Gastrocnemius medialis (tissue), 4 donors: ENCODE measurements at regions not wholly inside any gene's neighbourhood (a gene's known extent, or its start where the extent isn't known, plus 50 kb on each side); places are given as distances from the start of the nearest gene placed in this dataset.

ENCODE experiments used
- ATAC-seq, 2 donors: fragments of 150-250 bp; one replicate each; pipeline ENCODE4 v1.9.1; 2016
- DNase-seq, 2 donors: peaks; one replicate each; pipeline ENCODE4 v3.0.0-alpha.2; 2019
- H3K27ac ChIP-seq, 4 donors: fragments of 200-600 bp; sonication (generic); 1 replicate in 1 of 4; 2 replicates in 3 of 4; pipeline ENCODE4 v1.5.1; 2016 to 2018; ENCODE audit warnings: mild to moderate bottlenecking in 2 of 4, moderate library complexity in 1 of 4
- H3K27me3 ChIP-seq, 3 donors: fragments of 200-600 bp; sonication (generic) in 2 of 3; 1 replicate in 1 of 3; 2 replicates in 2 of 3; pipeline versions ENCODE4 v1.5.1 to v1.6.0; 2016 to 2019; ENCODE audit warnings: mild to moderate bottlenecking in 1 of 3, moderate library complexity in 1 of 3
- H3K36me3 ChIP-seq, 2 donors: fragments of 200-600 bp; sonication (generic) in 1 of 2; one replicate each; pipeline ENCODE4 v1.5.1; 2017 to 2018
- H3K4me1 ChIP-seq, 2 donors: fragments of 200-600 bp; sonication (generic) in 1 of 2; one replicate each; pipeline ENCODE4 v1.5.1; 2016 to 2017; ENCODE audit warnings: mild to moderate bottlenecking in 2 of 2
- H3K4me3 ChIP-seq, 4 donors: fragments of 200-600 bp; sonication (generic) in 3 of 4; 1 replicate in 1 of 4; 2 replicates in 3 of 4; pipeline ENCODE4 v1.5.1; 2016 to 2019; ENCODE audit warnings: mild to moderate bottlenecking in 2 of 4
- H3K9me3 ChIP-seq, 3 donors: fragments of 200-600 bp; sonication (generic) in 2 of 3; 1 replicate in 1 of 3; 2 replicates in 2 of 3; pipeline ENCODE4 v1.5.1; 2016 to 2019
- POLR2A ChIP-seq, 2 donors: fragments of 450-650 bp; IDR thresholded peaks; one replicate each; pipeline ENCODE4 v1.6.1; 2017; ENCODE audit warnings: antibody characterized with exemption in 2 of 2, mild to moderate bottlenecking in 2 of 2, moderate library complexity in 2 of 2
- in situ Hi-C, 4 donors: fragments of 200-750 bp; cut with MboI; loops; one replicate each; pipeline versions ENCODE4 v1.15.0 to v1.8.0; 2017; ENCODE audit warnings: low sequenced_read_pairs in 4 of 4
- intact Hi-C: fragments of 100-400 bp; cut with DNase I; formaldehyde crosslinking; loops from one replicate; pipeline ENCODE4 v1.15.1; 2023; ENCODE audit warnings: low total_unique reads
- TF ChIP-seq, protein P1 (sequence below), 5 experiments: fragments of 450-650 bp in 3 of 5; fragments of 200-600 bp in 2 of 5; sonication (generic) in 2 of 5; IDR thresholded peaks in 4 of 5; conservative IDR thresholded peaks in 1 of 5; 1 replicate in 4 of 5; 2 replicates in 1 of 5; pipeline ENCODE4 v1.5.1; 2016 to 2019; ENCODE audit warnings: antibody characterized with exemption in 5 of 5, mild to moderate bottlenecking in 3 of 5, moderate library complexity in 3 of 5

DNA sequence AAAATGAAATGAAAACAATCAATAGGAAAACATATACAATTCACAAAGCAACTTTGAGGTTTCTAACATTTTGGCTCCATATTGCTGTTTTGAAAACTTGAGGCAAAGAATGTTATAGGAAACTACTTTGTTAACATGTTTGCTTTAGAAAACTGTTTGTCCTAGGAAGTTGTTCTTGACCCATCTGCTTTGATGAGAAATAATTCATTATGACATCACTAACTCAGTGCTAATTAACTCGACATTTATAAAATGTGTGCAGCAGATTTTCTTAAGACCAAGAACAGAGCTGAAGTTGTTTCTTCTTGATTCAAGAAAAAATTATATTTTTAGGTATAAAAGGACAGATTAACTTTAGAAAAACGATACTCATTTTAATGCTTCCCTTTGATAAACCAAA is 94.7 kb downstream of the SOX9 start:
- no peaks in the 10 kb centered on the region for H3K36me3 ChIP-seq
- no peak overlapping the region for H3K4me3 ChIP-seq
- no peak overlapping the region for H3K27ac ChIP-seq
- in situ Hi-C loops (no loop called here), intact Hi-C loops (no loop called here)
- ATAC-seq (no peak), DNase-seq (no peak)
- no peak for TF ChIP-seq POLR2A (IDR thresholded peaks at IDR 0.05)
- TF ChIP-seq, protein P1, sequence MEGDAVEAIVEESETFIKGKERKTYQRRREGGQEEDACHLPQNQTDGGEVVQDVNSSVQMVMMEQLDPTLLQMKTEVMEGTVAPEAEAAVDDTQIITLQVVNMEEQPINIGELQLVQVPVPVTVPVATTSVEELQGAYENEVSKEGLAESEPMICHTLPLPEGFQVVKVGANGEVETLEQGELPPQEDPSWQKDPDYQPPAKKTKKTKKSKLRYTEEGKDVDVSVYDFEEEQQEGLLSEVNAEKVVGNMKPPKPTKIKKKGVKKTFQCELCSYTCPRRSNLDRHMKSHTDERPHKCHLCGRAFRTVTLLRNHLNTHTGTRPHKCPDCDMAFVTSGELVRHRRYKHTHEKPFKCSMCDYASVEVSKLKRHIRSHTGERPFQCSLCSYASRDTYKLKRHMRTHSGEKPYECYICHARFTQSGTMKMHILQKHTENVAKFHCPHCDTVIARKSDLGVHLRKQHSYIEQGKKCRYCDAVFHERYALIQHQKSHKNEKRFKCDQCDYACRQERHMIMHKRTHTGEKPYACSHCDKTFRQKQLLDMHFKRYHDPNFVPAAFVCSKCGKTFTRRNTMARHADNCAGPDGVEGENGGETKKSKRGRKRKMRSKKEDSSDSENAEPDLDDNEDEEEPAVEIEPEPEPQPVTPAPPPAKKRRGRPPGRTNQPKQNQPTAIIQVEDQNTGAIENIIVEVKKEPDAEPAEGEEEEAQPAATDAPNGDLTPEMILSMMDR (IDR thresholded peaks at IDR 0.05 in 4 of 5, conservative IDR thresholded peaks at IDR 0.05 in 1 of 5) = no peak
- H3K9me3 ChIP-seq = no peaks in the 10 kb centered on the region
- no peaks in the 10 kb centered on the region for H3K4me1 ChIP-seq
- peaks cover 20 to 23% (median 21%) of the 10 kb centered on the region in 3 donors for H3K27me3 ChIP-seq

DNA sequence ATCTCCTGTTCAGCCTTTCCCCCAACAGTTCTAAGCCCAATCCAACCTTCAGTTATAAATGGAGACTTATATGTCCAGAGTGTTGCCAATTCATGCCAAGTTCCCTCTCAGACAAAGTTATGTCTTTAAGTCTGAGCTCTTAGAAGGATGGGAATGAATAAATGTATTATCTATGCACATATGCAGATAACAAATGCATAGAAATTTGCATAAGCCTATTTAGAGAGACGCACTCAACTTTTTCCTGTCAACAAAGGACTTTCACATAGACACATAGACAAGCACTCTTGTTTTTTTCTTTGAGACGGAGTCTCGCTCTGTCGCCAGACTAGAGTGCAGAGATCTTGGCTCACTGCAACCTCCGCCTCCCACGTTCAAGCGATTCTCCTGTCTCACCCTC is 95.1 kb downstream of the SOX9 start:
- ATAC-seq (no peak), DNase-seq (no peak)
- Histone ChIP-seq H3K4me3 (no peak overlapping the region), H3K4me1 (no peaks in the 10 kb centered on the region), H3K27me3 (peaks cover 24 to 27% (median 24%) of the 10 kb centered on the region in 3 donors), H3K36me3 (no peaks in the 10 kb centered on the region), H3K9me3 (no peaks in the 10 kb centered on the region), H3K27ac (no peak overlapping the region)
- TF ChIP-seq POLR2A (IDR thresholded peaks at IDR 0.05) = no peak
- TF ChIP-seq, protein P1 (IDR thresholded peaks at IDR 0.05 in 4 of 5, conservative IDR thresholded peaks at IDR 0.05 in 1 of 5) = no peak
- in situ Hi-C loops (no loop called here), intact Hi-C loops (no loop called here)

DNA sequence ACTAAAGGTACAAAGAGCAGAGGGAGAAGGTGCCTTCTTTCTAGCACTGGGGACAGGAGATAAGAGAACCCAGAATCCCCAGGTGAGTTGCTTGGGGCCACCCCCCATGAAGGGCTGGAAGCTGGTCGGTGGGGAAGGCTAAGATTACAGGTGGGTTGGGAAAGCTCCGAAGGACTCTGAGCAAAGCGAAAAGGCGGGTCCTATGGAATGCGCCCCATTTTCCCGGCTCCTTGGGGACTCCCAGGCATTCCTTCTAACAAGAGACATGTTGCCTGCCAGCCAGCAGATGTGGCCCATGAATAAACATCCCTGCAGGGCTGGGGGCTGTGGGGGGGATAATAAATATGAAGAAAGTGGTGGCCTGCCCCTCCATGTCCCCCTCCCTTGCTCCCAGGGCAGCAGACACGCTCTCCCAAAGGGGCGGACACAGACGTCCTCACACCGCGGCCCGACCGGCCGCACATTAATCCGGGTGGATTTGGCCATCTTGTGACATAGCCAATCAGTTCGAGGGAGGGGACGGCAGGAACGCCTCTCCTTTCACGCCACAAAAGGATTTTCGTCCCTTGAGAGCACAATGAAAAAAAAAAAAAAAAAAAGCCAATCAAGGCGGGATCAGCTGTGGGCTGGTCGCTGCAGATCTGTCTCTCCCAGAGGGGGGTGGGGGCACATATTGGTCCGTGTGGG is 98.5 kb downstream of the SOX9 start:
- DNase-seq (no peak), ATAC-seq (no peak)
- intact Hi-C loops (no loop called here), in situ Hi-C loops (no loop called here)
- no peaks in the 10 kb centered on the region for H3K9me3 ChIP-seq
- no peaks in the 10 kb centered on the region for H3K4me1 ChIP-seq
- no peak overlapping the region for H3K4me3 ChIP-seq
- H3K36me3 ChIP-seq = no peaks in the 10 kb centered on the region
- H3K27me3 ChIP-seq = peaks cover 24 to 28% (median 26%) of the 10 kb centered on the region in 3 donors
- no peak for TF ChIP-seq POLR2A (IDR thresholded peaks at IDR 0.05)
- TF ChIP-seq, protein P1 (IDR thresholded peaks at IDR 0.05 in 4 of 5, conservative IDR thresholded peaks at IDR 0.05 in 1 of 5) = no peak
- H3K27ac ChIP-seq = no peak overlapping the region

DNA sequence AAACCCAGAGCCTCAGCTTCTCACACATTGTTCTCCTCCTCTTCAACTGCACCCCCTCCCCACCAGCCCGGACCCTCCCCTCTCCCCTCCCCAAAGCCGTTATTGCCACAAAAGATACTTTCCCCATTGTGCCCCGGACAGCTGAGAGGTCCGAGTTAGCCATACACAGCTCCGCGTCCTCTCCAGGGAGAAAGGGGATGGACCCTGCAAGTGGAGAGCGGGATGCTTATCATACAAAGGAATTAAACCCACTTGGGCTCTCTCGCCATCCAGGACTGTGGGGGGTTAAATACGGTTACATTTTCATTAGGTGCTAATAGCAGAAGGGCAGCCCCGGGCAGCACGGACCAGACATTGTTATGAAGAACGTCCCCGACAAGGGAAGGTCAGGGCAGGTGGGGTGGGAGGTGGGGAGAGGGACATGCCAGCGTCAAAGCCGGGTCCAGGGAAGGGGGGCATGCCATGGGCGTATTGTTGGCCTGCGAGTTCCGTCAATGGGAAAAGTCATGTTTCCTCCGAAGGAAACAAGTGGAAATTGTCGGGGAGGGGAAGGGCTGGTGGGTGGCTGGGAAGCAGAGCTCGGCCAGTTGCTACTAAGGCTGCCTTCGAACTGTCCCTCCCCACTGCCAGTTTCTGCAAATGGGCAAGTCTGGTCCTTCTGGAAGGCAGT is 99.1 kb downstream of the SOX9 start:
- Histone ChIP-seq H3K4me1 (no peaks in the 10 kb centered on the region), H3K27me3 (peaks cover 24 to 28% (median 26%) of the 10 kb centered on the region in 3 donors), H3K36me3 (no peaks in the 10 kb centered on the region), H3K27ac (no peak overlapping the region), H3K4me3 (no peak overlapping the region), H3K9me3 (no peaks in the 10 kb centered on the region)
- TF ChIP-seq POLR2A (IDR thresholded peaks at IDR 0.05) = no peak
- TF ChIP-seq, protein P1 (IDR thresholded peaks at IDR 0.05 in 4 of 5, conservative IDR thresholded peaks at IDR 0.05 in 1 of 5) = no peak
- ATAC-seq (no peak), DNase-seq (no peak)
- in situ Hi-C loops (no loop called here), intact Hi-C loops (no loop called here)
